Cerebellar cortex (tissue), 1 donor: ENCODE measurements at regions not wholly inside any gene's neighbourhood (a gene's known extent, or its start where the extent isn't known, plus 50 kb on each side); places are given as distances from the start of the nearest gene placed in this dataset.
"Not testable (repeated sequence)": the region's sequence is repeated elsewhere in the genome, so short reads cannot be mapped to it uniquely, and the experiment has no call there.

Experiments used
- DNase-seq: peaks from one replicate; pipeline ENCODE4 v3.0.0-alpha.2; 2015; ENCODE audit warnings: low spot score

DNA sequence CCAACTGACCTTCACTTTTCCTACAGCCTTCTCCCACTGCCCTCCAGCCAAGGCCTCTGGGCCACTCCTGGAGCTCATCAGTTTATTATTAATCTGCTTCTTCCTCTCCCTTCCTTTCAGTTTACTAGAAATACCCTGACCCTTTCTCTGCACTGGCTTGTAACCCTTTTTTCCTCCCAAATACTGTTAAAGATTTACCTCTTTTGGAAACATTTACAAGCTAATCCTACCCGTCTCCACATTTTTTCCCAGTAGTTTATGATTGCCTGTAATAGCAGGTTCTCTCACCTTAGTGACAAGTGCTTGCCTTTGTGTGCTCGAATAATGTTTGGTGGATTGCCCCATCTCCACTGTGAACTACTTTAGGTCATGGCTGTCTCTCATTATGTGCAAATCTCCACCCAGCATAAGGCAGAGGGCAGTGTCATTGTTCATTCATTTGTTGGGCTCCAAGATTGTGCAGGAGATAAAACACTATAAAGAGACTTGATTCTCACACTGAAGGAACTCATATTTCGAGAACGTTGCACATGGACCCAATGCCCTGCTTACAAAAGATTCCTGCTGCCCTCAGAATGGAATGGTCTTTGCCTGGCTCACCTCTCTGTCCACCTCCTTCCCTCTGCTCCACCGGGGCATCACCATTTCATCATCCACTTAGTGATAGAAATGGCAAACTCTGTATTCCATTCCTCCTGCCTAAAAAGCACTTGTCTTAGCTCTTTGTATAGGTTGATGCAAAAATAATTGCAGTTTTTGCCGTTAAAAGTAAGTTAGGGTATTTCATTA, 491.1 kb downstream of the UTRN start:
- DNase-seq = no peak

GRCh38 chr6:144777249-144777648, 492.1 kb downstream of the UTRN start:
- DNase-seq = no peak

DNA sequence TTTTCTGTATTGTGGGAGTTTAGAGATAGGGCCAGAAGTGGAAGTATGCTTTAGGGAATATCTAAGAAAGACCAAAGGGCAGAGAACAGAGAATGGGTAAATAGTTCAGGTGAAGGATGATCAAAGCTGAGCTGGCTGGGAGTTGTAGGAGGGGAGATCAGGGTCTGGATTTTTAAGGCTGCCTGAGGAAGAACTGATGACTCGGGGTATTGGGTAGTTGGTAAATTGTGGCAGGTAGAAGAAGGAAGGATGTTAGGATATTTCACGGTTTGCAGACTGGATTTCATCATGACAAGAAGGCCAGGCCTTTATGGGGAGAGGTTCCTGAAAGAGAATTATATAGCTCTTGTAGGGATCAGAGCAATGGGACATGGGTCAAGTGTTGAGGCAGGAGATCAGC, 492.9 kb downstream of the UTRN start:
- DNase-seq = no peak

GRCh38 chr6:144778773-144779492, 493.8 kb downstream of the UTRN start:
- DNase-seq = no peak

GRCh38 chr6:144781836-144782235, 496.7 kb downstream of the UTRN start:
- DNase-seq = no peak

- DNase-seq = no peak
These were observed 497.5 kb downstream of the UTRN start for GRCh38 chr6:144782634-144783033.

DNA sequence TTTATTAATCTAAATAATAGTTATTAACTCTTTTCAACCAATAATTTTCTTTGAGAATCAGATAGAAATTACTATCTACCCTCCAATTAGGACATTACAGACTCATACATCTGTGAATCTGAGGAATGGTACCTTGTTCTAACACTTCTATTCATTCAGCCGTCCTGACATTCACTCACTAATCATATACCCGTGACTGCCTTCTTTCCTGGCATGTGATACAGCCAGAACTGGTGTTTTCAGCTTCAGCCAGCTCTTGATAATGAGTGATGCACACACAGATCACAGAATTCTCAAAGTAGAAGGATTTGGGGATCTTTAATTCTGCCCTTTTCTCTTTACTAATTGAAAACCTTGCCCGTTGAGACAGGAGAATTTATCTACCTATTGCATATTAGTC, 499.9 kb downstream of the UTRN start:
- DNase-seq = no peak

GRCh38 chr6:144786825-144787224, 501.7 kb downstream of the UTRN start:
- no peak for DNase-seq

- no peak for DNase-seq
These were observed 508.6 kb downstream of the UTRN start for GRCh38 chr6:144793744-144794143.

- not testable (repeated sequence) for DNase-seq
These were observed 509.9 kb downstream of the UTRN start for GRCh38 chr6:144795022-144795421.

DNA sequence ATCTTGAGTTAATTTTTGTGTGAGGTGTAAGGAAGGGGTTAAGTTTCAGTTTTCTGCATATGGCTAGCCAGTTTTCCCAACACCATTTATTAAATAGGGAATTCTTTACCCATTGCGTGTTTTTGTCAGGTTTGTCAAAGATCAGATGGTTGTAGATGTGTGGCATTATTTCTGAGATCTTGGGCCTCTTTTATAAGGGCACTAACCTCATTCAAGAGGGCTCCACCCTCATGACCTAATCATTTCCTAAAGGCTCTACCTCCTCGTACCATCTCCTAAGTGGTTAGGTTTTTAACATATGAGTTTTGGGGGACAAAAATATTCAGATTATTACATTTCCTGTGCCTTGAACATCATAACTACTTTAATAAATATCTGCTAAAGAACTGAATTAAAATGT, 510.9 kb downstream of the UTRN start:
- no peak for DNase-seq

- DNase-seq = no peak
These were observed 512.9 kb downstream of the UTRN start for GRCh38 chr6:144797881-144798589.

DNA sequence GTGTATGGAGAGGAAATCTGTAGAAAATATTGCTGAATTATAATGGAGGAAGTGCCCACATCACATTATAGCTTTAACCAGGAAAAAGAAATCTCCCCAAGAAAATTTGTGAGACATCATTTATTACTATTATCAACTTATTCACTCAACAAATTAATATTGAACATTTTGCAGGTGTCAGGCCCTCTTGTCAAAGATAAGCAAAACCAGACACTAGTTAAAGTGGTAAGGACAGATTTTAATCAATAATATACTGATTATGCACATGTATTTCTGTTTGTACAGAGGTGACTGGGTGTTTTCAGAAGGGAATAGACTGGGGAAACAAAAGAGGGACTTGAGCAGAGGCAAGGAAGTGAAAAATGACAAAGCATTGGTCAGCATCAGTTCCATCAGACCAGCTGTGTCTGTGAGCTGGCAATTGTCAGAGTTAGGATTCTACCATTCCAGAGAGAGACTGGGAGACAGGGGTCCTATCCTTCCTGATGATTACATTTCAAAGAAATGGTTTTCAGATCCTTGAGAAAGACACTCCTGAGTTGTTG, 519.2 kb downstream of the UTRN start:
- DNase-seq = no peak

DNA sequence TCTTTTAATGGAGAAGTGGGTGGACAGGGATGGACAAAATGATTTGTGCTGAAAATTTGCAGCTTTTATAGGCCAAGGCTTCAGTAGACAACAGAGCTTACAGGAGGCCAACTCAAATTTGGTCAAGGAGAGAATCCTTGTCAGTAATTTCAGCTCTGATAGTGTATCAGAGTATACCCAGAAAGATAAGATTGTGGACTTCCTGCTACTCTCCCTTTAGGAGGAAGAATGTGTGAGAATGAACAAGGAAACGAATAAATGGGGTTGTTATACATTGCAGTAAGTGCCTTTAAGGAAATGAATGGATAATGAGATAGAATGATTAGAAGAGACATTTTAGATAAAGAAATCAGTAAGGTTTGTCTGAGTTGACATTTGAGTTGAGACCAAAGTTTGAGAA, 519.9 kb downstream of the UTRN start:
- DNase-seq = no peak

DNA sequence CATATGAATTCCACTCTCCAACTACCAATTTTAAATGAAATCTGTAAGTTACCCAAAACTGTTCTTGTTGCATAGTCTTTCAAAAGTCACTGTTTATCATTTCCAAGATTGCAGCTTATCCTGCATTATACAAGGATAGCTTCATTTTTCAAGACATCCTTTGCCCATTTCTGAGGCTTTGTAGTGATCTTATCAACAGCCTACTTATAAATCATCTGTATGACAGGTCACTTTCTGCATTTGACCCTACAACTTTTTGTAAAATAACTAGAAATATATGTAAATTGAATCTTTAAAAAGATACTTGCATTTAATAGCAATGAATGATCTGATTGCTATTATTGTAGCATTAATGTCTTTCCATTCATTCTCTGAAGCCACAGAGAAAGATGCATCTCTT, 521.1 kb downstream of the UTRN start:
- no peak for DNase-seq

DNA sequence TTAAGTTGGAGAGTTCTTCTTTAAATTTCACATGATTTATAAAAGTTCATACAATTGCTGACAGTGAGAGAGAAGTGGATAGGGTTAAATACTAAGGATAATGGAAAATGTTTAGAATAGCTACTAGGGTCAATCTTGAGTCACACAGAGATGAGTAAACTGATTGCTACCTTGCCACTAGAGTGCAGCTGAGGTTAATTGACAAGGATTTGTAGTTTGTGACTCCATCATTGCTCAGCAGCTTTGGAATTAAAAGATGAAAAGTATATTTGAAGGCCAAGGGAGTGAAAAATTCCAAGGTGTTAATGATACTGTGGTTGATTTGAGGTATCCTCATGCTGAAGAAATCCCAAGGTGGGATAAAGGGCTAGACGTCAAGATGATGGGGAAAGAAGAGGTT, 524.0 kb downstream of the UTRN start:
- no peak for DNase-seq

DNA sequence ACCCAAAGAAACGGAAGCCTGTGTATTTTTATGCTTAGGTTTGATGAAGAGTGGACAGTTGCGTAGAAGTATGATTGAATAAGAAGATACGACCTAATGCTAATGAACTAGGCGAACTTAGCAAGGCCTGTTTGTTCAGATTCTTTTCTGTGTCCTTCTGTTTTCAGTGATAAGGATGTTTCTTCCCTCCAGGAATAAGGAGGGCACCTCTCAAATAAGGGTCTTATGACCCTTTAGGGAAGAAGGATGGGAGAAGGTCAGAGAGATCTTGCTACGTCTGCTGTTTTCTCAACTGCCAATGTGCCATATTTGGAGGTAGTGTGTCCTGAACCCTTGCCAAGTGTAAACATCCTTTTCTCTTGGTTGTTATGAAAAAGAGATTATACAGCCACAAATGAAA, 524.8 kb downstream of the UTRN start:
- no peak for DNase-seq

DNA sequence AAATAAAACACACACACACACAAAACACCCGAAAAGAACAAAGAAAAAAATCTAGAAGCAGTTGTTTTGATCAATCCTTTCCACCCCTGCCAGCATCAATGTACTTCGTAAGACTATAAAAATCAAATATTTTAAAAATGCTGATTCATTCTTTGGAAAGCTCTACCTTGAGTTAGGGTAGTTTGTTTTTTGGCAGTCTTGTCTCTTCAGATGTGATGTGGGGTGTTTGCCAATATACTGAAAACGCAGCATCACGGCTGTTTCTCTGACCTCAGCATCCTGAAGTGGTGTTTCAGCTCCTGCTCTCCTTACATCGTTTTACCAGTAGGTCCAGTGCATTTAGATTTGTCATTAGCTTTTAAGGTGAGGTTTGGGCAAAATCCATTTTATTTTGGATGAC, 526.0 kb downstream of the UTRN start:
- DNase-seq = no peak

DNA sequence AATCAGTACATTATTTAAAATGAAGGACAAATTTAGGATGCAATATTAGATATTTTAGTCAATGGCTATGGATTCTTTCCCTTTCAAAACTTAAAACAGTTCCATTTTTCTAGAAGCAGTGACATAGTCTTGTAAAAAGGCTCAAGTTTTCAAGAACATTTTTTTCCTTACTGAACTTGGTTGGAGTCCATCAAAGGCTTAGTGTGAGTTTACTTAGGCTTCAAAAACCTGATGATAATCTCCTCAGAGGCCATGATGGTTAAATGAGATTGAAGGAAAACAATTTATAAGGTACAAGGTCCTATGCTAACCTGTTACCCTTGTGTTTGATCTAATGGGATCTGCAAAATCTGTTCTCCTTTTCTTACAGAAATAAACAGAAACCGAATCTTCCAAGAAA, 531.8 kb downstream of the UTRN start:
- no peak for DNase-seq

GRCh38 chr6:144820270-144820669, 535.1 kb downstream of the UTRN start:
- DNase-seq = no peak

DNA sequence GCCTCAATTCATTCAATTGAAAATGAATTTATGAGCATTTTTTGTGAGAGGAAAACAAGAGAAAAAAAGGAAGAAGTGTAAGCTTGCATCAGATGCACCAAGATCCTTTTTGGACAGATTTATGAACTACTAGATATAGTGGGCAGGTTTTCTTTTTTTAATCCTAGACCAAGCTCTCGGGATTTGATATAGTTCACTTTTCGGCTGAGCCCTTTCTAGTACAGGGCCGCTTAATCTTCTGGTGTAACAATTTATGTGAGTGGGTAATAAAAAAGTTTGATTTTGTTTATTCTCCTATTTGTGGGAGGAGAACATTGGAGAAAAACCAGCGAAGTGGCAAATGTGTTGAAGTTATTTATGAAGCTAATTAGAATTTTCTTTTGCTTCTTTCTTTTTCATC, 538.0 kb downstream of the UTRN start:
- DNase-seq = no peak

DNA sequence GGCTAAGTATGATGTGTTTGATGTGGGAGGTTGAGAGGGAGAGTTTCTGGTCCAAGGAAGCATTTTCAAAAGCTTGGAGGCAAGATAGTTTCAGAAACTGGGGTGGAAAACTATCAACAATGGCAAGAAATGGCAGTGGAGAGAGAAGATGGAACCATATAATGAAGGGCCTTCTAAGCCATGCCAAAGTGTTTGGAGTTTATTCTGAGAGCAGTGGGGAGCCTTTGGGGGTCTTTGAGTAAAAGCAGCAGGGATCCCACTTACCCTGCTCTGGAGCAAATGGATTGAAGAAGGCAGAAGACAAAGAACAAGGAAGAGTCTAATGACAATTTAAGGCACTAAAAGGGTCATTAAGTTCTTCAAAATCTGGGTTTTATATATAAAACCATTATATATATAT, 538.9 kb downstream of the UTRN start:
- no peak for DNase-seq
